Pancreas (tissue), 10 donors: ENCODE measurements at regions not wholly inside any gene's neighbourhood (a gene's known extent, or its start where the extent isn't known, plus 50 kb on each side); places are given as distances from the start of the nearest gene placed in this dataset.

Experiments used
- ATAC-seq, 4 donors: fragments of 200-7000 bp; cut with Tn5 transposase; one replicate each; pipeline versions ENCODE4 v1.8.0 to v1.9.1; 2020; ENCODE audit warnings: mild to moderate bottlenecking in 4 of 4, moderate library complexity in 4 of 4
- DNase-seq, 6 donors: peaks; one replicate each; pipeline ENCODE4 v3.0.0-alpha.2; 2020
- FAIRE-seq: peaks from 2 replicates; lab custom pipeline; 2012; peaks lifted over from hg19 to GRCh38; lab: Jason Lieb, UNC
- H3K27ac ChIP-seq, 4 donors: fragments of 200-600 bp; sonication (generic); 1 replicate in 3 of 4; 2 replicates in 1 of 4; pipeline versions ENCODE4 v1.5.0 to v1.8.0; 2020
- H3K27me3 ChIP-seq, 4 donors: fragments of 200-600 bp; one replicate each; pipeline ENCODE4 v1.8.0; 2021
- H3K36me3 ChIP-seq, 3 donors: fragments of 200-600 bp; sonication (generic) in 1 of 3; one replicate each; pipeline versions ENCODE4 v1.5.0 to v1.8.0; 2020 to 2021
- H3K4me1 ChIP-seq, 3 donors: fragments of 200-600 bp; one replicate each; pipeline ENCODE4 v1.8.0; 2021
- H3K4me3 ChIP-seq, 4 donors: fragments of 200-600 bp; sonication (generic) in 2 of 4; one replicate each; pipeline versions ENCODE4 v1.5.0 to v1.8.0; 2020 to 2021
- H3K9me3 ChIP-seq, 4 donors: fragments of 200-600 bp; one replicate each; pipeline ENCODE4 v1.8.0; 2021
- CTCF ChIP-seq, 4 donors: fragments of 200-600 bp; sonication (generic) in 3 of 4; IDR thresholded peaks; one replicate each; pipeline versions ENCODE4 v1.5.0 to v1.8.0; 2021; ENCODE audit warnings: antibody characterized with exemption in 4 of 4
- WGBS, 2 donors: extraction: QIAGEN DNeasy Blood & Tissue Kit; methylation state at CpG; one replicate each; pipeline ENCODE4 v1.1.7; 2013; 5-methylcytosine and 5-hydroxymethylcytosine counted together
- intact Hi-C, 3 donors: fragments of 100-400 bp; cut with DNase I; formaldehyde crosslinking; loops; one replicate each; pipeline versions ENCODE4 v1.11.1 to v1.14.2; 2022
- donor health status: healthy with polysubstance abuse.
- donor health status: DM: no; HTN: no; CAD: no; lungs with moderate emphysema.
- donor health status: DM: no; HTN: no; CAD: no.
- donor health status: control.
- donor health status: control.
- donor health status: Bipolar disorder and iron deficiency.
- donor health status: DM: yes; HTN: yes; CAD: no.
- donor health status: DM: no; HTN: no; CAD: no.
- donor health status: DM: no; HTN: no; CAD: no.
- donor health status: DM: yes; HTN: yes; CAD: no.

GRCh38 chr17:71378741-71379140 is 742.1 kb upstream of the SOX9 start:
- intact Hi-C loops = no loop called here
- FAIRE-seq (no peak), DNase-seq (no peak), ATAC-seq (no peak)
- no peak overlapping the region for H3K27ac ChIP-seq
- no peaks in the 10 kb centered on the region for H3K4me1 ChIP-seq
- H3K4me3 ChIP-seq = no peak overlapping the region
- no peaks in the 10 kb centered on the region for H3K9me3 ChIP-seq
- H3K27me3 ChIP-seq = no peaks in the 10 kb centered on the region
- WGBS, 2 donors = 55 to 68% methylated on average over 3 of the region's 3 CpGs
- no peaks in the 10 kb centered on the region for H3K36me3 ChIP-seq
- no peak for TF ChIP-seq CTCF (IDR thresholded peaks at IDR 0.05)

DNA sequence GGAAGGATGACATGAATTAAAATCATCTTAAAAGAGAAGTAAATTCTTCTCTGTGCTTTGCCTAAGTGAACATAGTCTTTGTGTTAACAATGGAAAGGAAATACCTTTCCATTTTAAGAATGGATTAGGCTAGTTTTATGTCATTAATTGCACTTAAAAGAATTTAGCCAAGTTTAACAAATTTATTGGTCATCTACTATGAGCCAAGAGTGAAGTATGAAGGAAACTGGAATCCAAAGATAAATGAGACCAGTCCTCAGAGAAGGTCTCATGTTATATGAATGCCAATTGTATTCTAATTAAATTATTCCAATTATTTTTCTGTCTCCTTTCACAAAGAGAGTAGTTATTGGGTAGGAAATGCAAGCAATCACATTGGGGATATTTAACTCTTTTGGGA is 741.3 kb upstream of the SOX9 start:
- FAIRE-seq (no peak), ATAC-seq (no peak), DNase-seq (no peak)
- Histone ChIP-seq H3K27ac (no peak overlapping the region), H3K4me3 (no peak overlapping the region), H3K9me3 (no peaks in the 10 kb centered on the region), H3K27me3 (no peaks in the 10 kb centered on the region), H3K4me1 (no peaks in the 10 kb centered on the region), H3K36me3 (no peaks in the 10 kb centered on the region)
- TF ChIP-seq CTCF (IDR thresholded peaks at IDR 0.05) = no peak
- intact Hi-C loops = no loop called here

DNA sequence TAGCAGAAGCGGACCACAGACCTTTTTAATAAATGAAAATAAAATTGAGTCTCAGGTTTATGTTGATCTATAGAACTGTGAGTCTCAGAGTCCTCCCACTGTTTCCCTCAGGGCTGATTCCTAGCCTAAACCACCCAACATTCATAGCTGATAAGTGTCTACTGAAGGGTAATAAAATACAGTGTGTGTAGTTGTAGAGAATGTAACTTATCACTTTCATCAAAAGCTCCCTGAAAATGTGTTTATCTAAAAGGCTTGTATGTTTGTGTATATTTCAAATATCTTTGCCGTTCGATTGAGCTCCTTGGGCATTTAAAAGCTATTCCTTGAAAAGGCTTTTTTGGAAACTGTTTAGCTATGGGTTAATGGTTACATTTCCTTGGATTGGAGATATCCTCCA is 740.3 kb upstream of the SOX9 start:
- Histone ChIP-seq H3K36me3 (no peaks in the 10 kb centered on the region), H3K4me1 (no peaks in the 10 kb centered on the region), H3K27ac (no peak overlapping the region), H3K9me3 (no peaks in the 10 kb centered on the region), H3K4me3 (no peak overlapping the region), H3K27me3 (no peaks in the 10 kb centered on the region)
- WGBS, 2 donors = 81 to 84% methylated on average over 3 of the region's 3 CpGs
- TF ChIP-seq CTCF (IDR thresholded peaks at IDR 0.05) = no peak
- DNase-seq = no peak
- FAIRE-seq = no peak
- intact Hi-C loops = no loop called here
- no peak for ATAC-seq

DNA sequence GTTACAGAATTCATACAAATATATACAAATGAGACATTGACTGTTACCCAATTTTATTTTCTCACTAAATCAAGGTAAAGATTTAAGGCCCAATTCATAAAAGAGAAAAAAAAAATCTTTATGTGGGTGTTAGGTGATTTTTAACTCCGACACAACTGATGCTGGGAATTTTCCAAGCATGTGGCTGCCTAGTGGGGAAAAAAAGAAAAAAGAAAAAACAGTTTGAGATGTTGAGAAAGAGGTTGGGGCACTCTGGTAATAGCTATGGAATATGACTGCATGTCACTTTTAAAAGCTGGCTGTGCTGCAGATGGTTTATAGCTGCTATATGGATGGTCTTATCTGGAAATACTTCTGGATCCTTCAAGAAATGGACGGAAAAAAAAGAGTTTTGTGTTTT is 739.9 kb upstream of the SOX9 start:
- H3K9me3 ChIP-seq = no peaks in the 10 kb centered on the region
- H3K27me3 ChIP-seq = no peaks in the 10 kb centered on the region
- intact Hi-C loops = no loop called here
- H3K4me3 ChIP-seq = no peak overlapping the region
- no peak for DNase-seq
- no peak overlapping the region for H3K27ac ChIP-seq
- FAIRE-seq = no peak
- no peaks in the 10 kb centered on the region for H3K36me3 ChIP-seq
- 76 to 86% methylated on average over 2 of the region's 2 CpGs for WGBS, 2 donors
- H3K4me1 ChIP-seq = no peaks in the 10 kb centered on the region
- no peak for ATAC-seq
- no peak for TF ChIP-seq CTCF (IDR thresholded peaks at IDR 0.05)

DNA sequence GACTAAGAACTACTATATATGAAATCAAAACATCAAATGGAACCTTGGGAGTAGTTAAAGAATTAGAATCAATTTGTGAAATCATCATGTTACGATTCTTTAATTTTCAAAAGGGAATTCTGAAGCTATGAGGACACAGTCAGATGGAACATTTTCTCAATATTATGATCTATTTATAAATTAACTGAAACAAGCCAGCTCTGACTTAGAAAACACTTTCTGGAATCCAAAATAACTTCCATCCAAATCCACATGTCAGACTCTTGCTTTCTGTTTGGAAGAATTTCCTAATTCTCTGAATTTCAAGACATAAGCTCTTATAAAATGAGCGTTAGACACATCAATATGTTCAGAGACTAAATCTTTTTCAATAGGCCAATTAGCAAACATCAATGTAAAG is 737.7 kb upstream of the SOX9 start:
- no peaks in the 10 kb centered on the region for H3K27me3 ChIP-seq
- no peak overlapping the region for H3K27ac ChIP-seq
- no peak for TF ChIP-seq CTCF (IDR thresholded peaks at IDR 0.05)
- ATAC-seq = no peak
- H3K4me1 ChIP-seq = no peaks in the 10 kb centered on the region
- DNase-seq = no peak
- 91 to 94% methylated on average over 2 of the region's 2 CpGs for whole genome bisulfite sequencing, 2 donors
- no peak for FAIRE-seq
- no peak overlapping the region for H3K4me3 ChIP-seq
- no peaks in the 10 kb centered on the region for H3K9me3 ChIP-seq
- no peaks in the 10 kb centered on the region for H3K36me3 ChIP-seq
- intact Hi-C loops = no loop called here
